NCI-H1417 (cell line): ENCODE measurements at regions not wholly inside any gene's neighbourhood (a gene's known extent, or its start where the extent isn't known, plus 50 kb on each side); places are given as distances from the start of the nearest gene placed in this dataset.
A peak's percentile ranks its signal among the peaks of the same experiment; 100 is the strongest.

Experiments
- DNase-seq, 3 experiments: peaks; one replicate each; lab custom pipeline; 2025; lab: John Stamatoyannopoulos, UW

DNA sequence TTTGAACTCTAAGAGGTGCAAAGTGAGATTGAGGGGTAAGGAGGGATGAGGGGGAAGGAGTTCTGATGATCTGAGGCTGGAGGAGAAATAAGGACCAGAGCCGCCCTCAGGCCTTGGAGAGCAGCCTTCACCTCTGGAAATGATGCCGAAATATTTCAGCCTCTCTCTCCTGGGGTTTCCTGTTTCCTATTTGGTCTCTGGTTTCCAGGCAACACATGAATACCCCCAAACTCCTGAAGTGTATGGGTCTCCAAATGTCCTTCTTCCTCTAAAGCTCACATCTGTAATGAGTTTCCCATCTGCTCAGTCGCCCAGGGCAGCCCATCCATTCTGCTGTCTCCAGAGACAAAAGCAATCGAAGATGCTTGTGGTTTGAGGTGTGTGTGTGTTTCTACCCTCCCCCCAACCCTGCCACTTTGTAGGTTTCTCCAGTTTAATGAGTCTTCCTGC, 52.0 kb upstream of the FAM20B start:
- peak; percentile 27 to 77 (median 41) for DNase-seq
